VCaP (cell line): ENCODE measurements at regions not wholly inside any gene's neighbourhood (a gene's known extent, or its start where the extent isn't known, plus 50 kb on each side); places are given as distances from the start of the nearest gene placed in this dataset.

ENCODE experiments used
- H3K27ac ChIP-seq: fragments of 450-650 bp; 2 replicates; pipeline ENCODE4 v1.5.1; 2017
- CTCF ChIP-seq: fragments of 450-650 bp; conservative IDR thresholded peaks from 2 replicates; pipeline ENCODE4 v1.5.1; 2017; ENCODE audit warnings: mild to moderate bottlenecking, moderate library complexity

GRCh38 chr9:80231318-80232236, 659.8 kb downstream of the TLE4 start:
- no peak for TF ChIP-seq CTCF

GRCh38 chr9:80223897-80224296, 652.1 kb downstream of the TLE4 start:
- H3K27ac ChIP-seq = no peak overlapping the region
- no peak for TF ChIP-seq CTCF

More at GRCh38 chr9:80231318-80232236, 659.8 kb downstream of the TLE4 start:
- no peak overlapping the region for H3K27ac ChIP-seq

- TF ChIP-seq CTCF = no peak
- H3K27ac ChIP-seq = no peak overlapping the region
Observed at GRCh38 chr9:80222466-80223169, 650.9 kb downstream of the TLE4 start.

GRCh38 chr9:80218328-80218727, 646.6 kb downstream of the TLE4 start:
- H3K27ac ChIP-seq = no peak overlapping the region
- TF ChIP-seq CTCF = no peak

- H3K27ac ChIP-seq = no peak overlapping the region
Observed at GRCh38 chr9:80213613-80214012, 641.8 kb downstream of the TLE4 start.

DNA sequence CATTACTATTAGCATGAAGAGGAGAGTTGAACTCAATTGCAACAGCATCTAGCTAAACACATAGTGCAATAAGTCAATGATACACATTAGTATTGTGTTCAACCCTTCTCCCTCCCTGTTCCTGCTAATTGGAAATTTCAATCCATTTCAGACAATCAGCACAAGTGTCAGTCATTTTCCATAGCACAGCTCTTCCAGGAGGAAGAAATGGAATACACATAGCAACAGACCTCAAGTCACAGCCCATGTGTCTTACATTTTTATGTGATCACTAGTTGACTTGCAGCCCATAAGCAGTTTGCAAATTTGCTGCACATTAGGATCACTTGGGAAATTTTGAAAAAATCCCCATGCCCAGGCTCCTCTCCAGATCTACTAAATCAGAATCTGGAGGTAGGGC, 636.9 kb downstream of the TLE4 start:
- no peak for TF ChIP-seq CTCF
- no peak overlapping the region for H3K27ac ChIP-seq

More at GRCh38 chr9:80213613-80214012, 641.8 kb downstream of the TLE4 start:
- TF ChIP-seq CTCF = no peak

- no peak overlapping the region for H3K27ac ChIP-seq
- no peak for TF ChIP-seq CTCF
Observed at GRCh38 chr9:80204054-80204453, 632.3 kb downstream of the TLE4 start.
